ENCODE measurements at regions not wholly inside any gene's neighbourhood (a gene's known extent, or its start where the extent isn't known, plus 50 kb on each side); places are given as distances from the start of the nearest gene placed in this dataset.

DNA sequence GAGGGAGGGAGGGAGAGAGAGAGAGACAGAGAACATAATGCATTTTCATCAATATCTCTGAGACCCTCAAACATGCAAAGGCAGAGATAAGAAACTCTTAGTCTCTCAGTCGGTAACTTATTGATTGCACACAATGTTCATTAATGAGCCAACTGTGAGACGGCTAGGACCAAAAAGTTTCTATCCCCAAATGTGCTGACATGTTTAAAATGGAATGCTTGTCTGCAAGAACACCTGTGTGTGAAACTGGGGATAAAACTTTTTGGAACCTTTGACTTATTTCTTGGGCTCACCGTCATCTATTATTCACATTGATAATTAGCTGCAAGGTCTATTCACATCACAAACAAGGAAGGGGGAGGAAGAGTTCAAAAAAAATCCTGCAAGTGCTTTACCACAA lies 477.9 kb downstream of the STIM2 start:
- H3K27ac ChIP-seq, result no peak overlapping the region
- TF ChIP-seq, protein P1, sequence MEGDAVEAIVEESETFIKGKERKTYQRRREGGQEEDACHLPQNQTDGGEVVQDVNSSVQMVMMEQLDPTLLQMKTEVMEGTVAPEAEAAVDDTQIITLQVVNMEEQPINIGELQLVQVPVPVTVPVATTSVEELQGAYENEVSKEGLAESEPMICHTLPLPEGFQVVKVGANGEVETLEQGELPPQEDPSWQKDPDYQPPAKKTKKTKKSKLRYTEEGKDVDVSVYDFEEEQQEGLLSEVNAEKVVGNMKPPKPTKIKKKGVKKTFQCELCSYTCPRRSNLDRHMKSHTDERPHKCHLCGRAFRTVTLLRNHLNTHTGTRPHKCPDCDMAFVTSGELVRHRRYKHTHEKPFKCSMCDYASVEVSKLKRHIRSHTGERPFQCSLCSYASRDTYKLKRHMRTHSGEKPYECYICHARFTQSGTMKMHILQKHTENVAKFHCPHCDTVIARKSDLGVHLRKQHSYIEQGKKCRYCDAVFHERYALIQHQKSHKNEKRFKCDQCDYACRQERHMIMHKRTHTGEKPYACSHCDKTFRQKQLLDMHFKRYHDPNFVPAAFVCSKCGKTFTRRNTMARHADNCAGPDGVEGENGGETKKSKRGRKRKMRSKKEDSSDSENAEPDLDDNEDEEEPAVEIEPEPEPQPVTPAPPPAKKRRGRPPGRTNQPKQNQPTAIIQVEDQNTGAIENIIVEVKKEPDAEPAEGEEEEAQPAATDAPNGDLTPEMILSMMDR (IDR thresholded peaks at IDR 0.05), result no peak
- TF ChIP-seq ZFX (IDR thresholded peaks at IDR 0.05; ENCODE audit: borderline replicate concordance), result no peak

DNA sequence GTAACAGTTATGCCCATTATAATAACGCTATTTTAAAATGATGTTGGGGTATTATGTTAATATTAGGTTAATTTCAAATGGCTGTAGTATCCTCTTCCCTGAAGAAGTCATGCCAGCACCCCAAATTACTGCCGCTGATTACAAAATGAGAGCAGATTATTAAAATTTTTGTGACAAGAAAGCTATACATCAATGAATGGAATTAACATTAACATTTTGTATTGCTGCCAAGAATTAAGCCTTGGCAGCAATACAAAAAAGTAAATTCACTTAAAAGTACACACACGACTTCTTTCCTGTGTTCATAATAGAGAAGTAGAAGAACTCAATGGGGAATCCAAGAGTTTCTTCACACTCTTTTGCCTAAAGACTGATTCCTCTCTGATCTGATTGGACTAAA lies 482.8 kb downstream of the STIM2 start:
- no peak overlapping the region for H3K27ac ChIP-seq

DNA sequence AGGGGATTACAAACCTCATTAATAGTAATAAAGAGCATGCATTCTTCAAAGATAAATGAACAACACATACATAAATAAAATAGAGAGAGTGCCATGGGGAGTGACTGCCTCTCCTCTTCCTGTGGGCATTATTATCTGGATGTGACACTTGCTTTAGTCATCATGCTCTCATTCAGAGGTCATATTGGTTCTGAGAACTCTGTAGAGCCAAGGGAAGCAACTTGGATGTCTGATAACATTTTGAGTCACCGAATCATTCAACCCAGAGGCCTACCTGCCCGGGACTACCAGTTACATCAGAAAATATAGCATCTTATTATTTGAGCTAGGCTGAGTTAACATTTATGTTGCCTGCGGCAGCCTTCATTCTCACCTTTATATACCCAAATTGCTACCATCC lies 489.5 kb downstream of the STIM2 start:
- TF ChIP-seq, protein P1 (IDR thresholded peaks at IDR 0.05), result no peak
- no peak for TF ChIP-seq ZFX (IDR thresholded peaks at IDR 0.05; ENCODE audit: borderline replicate concordance)
- H3K27ac ChIP-seq, result no peak overlapping the region

More for the DNA sequence above, 482.8 kb downstream of the STIM2 start:
- TF ChIP-seq ZFX (IDR thresholded peaks at IDR 0.05; ENCODE audit: borderline replicate concordance), result no peak
- TF ChIP-seq, protein P1 (IDR thresholded peaks at IDR 0.05), result no peak

DNA sequence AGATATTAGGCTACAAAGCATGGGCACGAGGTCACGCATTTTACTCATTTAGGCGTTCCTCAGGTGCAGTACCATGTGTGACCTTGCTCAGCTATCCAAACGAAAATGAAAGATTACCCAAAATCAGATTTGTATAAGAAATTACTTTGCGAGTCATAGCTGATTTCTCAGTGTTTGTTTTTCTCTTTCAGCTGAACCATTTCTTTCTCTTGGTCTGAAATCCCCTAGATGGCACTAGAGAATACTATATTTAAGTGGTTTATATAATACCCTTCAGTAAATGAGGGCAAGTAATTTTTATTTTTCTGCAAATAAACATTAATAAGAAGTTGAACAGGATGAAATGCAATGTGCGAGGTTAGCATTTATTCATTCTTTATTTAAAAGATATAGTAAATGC lies 496.6 kb downstream of the STIM2 start:
- TF ChIP-seq ZFX (IDR thresholded peaks at IDR 0.05; ENCODE audit: borderline replicate concordance), result no peak
- TF ChIP-seq, protein P1 (IDR thresholded peaks at IDR 0.05), result peak; percentile 56
- no peak overlapping the region for H3K27ac ChIP-seq

DNA sequence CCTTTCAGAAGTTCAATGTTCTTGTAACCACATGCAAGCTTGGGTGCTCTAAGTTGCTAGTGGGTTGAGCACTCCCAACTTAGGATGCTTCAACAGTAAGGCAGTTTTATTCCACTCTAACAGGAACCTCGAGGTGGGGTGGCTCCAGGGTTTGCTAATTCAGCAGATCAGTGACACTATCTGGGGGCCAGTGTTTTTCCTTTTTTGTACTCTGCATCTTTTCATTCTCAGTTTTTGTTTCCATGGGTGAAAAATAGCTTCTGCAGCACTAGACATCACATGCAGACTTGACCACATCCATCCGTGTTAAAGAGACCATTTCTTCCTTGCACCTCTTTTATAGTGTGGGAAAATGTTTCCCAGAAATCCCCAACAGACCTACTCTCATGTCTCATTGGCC lies 497.6 kb downstream of the STIM2 start:
- TF ChIP-seq ZFX (IDR thresholded peaks at IDR 0.05; ENCODE audit: borderline replicate concordance), result no peak
- TF ChIP-seq, protein P1 (IDR thresholded peaks at IDR 0.05), result no peak
- no peak overlapping the region for H3K27ac ChIP-seq

DNA sequence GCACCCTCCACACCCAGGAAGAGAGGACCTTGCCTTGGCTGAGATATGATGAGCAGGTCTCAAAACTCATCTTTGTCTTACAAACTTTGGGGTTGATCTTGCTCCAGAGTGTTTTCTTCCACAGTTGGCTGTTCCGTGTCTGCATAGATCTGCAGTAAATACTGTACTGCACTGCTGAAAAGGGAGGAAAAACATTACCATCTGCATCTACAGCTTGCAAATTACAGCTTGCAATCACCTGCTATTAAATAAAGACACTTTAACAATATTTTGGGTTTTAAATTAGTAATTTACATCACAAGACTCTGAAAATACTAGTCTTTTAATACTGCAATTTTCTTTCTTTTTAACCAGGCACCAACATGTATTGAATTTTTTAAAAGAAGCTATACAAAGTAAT lies 499.5 kb downstream of the STIM2 start:
- H3K27ac ChIP-seq, result no peak overlapping the region

DNA sequence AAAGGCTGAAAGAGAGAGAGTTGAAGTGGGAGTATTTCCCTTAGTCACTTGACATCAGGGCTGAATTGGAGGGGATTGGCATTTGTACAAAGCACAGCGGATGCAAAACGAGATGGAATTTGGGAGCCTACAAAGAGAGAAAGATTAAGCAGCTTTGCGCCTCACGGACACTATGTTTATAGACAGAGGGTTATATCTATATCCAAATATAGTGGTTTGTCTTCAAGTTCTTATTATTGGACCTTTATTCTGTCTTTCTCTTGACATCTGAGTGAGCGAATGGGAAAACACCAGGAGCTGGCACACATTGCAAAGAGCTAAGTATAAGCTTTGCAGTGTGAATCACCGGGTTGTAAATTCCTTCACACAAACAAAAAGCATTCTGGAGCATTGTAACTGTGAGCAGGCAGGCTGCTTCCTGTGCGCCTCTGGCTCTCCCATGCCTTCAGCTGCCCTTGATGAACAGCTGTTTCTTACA lies 500.2 kb downstream of the STIM2 start:
- TF ChIP-seq, protein P1 (IDR thresholded peaks at IDR 0.05), result no peak
- TF ChIP-seq ZFX (IDR thresholded peaks at IDR 0.05; ENCODE audit: borderline replicate concordance), result no peak
- H3K27ac ChIP-seq, result no peak overlapping the region

More for the DNA sequence above, 499.5 kb downstream of the STIM2 start:
- TF ChIP-seq ZFX (IDR thresholded peaks at IDR 0.05; ENCODE audit: borderline replicate concordance), result no peak
- TF ChIP-seq, protein P1 (IDR thresholded peaks at IDR 0.05), result no peak
